Stomach (tissue), 8 donors: ENCODE measurements at regions not wholly inside any gene's neighbourhood (a gene's known extent, or its start where the extent isn't known, plus 50 kb on each side); places are given as distances from the start of the nearest gene placed in this dataset.
A peak's percentile ranks its signal among the peaks of the same experiment; 100 is the strongest.

ENCODE experiments used
- DNase-seq, 2 donors: peaks; one replicate each; pipeline versions ENCODE4 v3.0.0 to v3.0.0-alpha.2; 2013 to 2019
- H3K27ac ChIP-seq, 5 donors: fragments of 200-600 bp in 4 of 5; sonication (generic) in 4 of 5; one replicate each; pipeline ENCODE4 v1.5.1; 2013 to 2019; ENCODE audit warnings: mild to moderate bottlenecking in 1 of 5, moderate library complexity in 1 of 5
- H3K27me3 ChIP-seq, 3 donors: fragments of 200-600 bp; sonication (generic); one replicate each; pipeline ENCODE4 v1.5.1; 2017 to 2019; ENCODE audit warnings: mixed run types in 1 of 3
- H3K36me3 ChIP-seq, 4 donors: fragments of 200-600 bp; sonication (generic); 1 replicate in 3 of 4; 2 replicates in 1 of 4; pipeline ENCODE4 v1.5.1; 2016 to 2019
- H3K4me1 ChIP-seq, 4 donors: fragments of 200-600 bp; sonication (generic); one replicate each; pipeline ENCODE4 v1.5.1; 2016 to 2019
- H3K4me3 ChIP-seq, 4 donors: fragments of 200-600 bp; sonication (generic) in 3 of 4; one replicate each; pipeline ENCODE4 v1.5.1; 2016 to 2019; ENCODE audit warnings: mild to moderate bottlenecking in 1 of 4
- H3K9me3 ChIP-seq, 4 donors: fragments of 200-600 bp; sonication (generic); one replicate each; pipeline ENCODE4 v1.5.1; 2016 to 2019
- EP300 ChIP-seq: sonication (generic); formaldehyde crosslinking; IDR thresholded peaks from one replicate; pipeline ENCODE4 v1.6.1; 2017; ENCODE audit warnings: antibody characterized with exemption
- POLR2A ChIP-seq, 4 donors: fragments of 450-650 bp; IDR thresholded peaks; one replicate each; pipeline ENCODE4 v1.6.1; 2016; ENCODE audit warnings: antibody characterized with exemption in 4 of 4, control low read depth in 2 of 4, mild to moderate bottlenecking in 1 of 4, moderate library complexity in 1 of 4
- POLR2AphosphoS5 ChIP-seq, 3 donors: sonication (generic); formaldehyde crosslinking; IDR thresholded peaks; one replicate each; pipeline ENCODE4 v1.6.1; 2016; ENCODE audit warnings: antibody characterized with exemption in 3 of 3
- WGBS, 5 donors: extraction: QIAGEN DNeasy Blood & Tissue Kit in 3 of 5; methylation state at CpG; one replicate each; pipeline versions ENCODE4 v1.1.5 to v1.1.7; 2013 to 2018; 5-methylcytosine and 5-hydroxymethylcytosine counted together
- intact Hi-C: fragments of 100-400 bp; cut with DNase I; formaldehyde crosslinking; loops from one replicate; pipeline ENCODE4 v1.15.1; 2023; ENCODE audit warnings: low total_unique reads
- TF ChIP-seq, protein P1 (sequence below), 7 experiments: fragments of 450-650 bp in 4 of 7; fragments of 200-600 bp in 3 of 7; sonication (generic) in 3 of 7; IDR thresholded peaks; one replicate each; pipeline ENCODE4 v1.5.1; 2016 to 2019; ENCODE audit warnings: antibody characterized with exemption in 7 of 7, control low read depth in 2 of 7, mild to moderate bottlenecking in 1 of 7
- donor health status: healthy with polysubstance abuse.
- donor health status: Bipolar disorder and iron deficiency.
- donor health status: healthy.

DNA sequence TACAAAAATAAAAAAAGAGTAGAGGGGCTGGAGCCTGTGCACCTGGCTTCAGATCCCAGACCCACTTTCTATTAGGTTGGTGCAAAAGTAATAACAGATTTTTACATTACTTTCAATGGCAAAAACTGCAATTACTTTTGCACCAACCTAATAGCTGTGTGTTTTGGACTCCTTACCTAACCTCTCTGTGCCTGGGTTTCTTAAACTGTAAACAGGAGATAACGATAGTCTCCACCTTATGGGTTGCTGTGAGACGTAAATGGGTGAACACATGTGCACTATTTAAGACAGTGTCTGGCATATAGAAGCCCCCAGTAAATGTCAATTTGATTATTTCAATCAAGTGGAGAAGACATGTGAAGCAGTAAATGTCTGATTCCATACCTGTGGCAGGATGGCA is 89.7 kb downstream of the TFAP2C start:
- 69 to 90% (median 82%) methylated on average over 2 of the region's 2 CpGs for WGBS, 5 donors
- Histone ChIP-seq H3K4me3 (no peak overlapping the region), H3K4me1 (no peaks in the 10 kb centered on the region), H3K9me3 (no peaks in the 10 kb centered on the region), H3K27ac (no peak overlapping the region), H3K36me3 (no peaks in the 10 kb centered on the region), H3K27me3 (peaks cover 0 to 7% (median 0%) of the 10 kb centered on the region in 3 donors)
- DNase-seq, result no peak
- TF ChIP-seq POLR2AphosphoS5 (IDR thresholded peaks at IDR 0.05), result no peak
- TF ChIP-seq, protein P1, sequence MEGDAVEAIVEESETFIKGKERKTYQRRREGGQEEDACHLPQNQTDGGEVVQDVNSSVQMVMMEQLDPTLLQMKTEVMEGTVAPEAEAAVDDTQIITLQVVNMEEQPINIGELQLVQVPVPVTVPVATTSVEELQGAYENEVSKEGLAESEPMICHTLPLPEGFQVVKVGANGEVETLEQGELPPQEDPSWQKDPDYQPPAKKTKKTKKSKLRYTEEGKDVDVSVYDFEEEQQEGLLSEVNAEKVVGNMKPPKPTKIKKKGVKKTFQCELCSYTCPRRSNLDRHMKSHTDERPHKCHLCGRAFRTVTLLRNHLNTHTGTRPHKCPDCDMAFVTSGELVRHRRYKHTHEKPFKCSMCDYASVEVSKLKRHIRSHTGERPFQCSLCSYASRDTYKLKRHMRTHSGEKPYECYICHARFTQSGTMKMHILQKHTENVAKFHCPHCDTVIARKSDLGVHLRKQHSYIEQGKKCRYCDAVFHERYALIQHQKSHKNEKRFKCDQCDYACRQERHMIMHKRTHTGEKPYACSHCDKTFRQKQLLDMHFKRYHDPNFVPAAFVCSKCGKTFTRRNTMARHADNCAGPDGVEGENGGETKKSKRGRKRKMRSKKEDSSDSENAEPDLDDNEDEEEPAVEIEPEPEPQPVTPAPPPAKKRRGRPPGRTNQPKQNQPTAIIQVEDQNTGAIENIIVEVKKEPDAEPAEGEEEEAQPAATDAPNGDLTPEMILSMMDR (IDR thresholded peaks at IDR 0.05), result no peak
- TF ChIP-seq EP300, result no peak
- intact Hi-C loops, result no loop called here

DNA sequence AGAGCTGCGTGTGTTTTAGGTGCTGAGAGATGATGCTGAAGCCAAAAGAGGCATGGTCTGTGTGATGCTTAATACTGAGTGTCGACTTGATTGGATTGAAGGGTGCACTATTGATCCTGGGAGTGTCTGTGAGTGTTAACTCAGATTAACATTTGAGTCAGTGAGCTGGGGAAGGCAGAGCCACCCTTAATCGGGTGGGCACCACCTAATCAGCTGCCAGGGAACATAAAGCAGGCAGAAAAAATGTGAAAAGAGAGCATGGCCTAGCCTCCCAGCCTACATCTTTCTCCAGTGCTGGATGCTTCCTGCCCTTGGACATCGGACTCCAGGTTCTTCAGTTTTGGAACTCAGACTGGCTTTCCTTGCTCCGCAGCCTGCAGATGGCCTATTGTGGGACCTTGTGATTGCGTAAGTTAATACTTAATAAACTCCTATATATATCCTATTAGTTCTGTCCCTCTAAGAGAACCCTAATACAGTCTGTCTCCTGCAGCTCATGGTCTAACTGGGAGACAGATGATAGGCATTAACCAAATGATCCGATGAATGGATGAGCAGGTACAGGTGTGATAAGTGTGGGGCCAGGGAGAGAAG is 91.6 kb downstream of the TFAP2C start:
- Histone ChIP-seq H3K27me3 (peaks cover 0 to 9% (median 0%) of the 10 kb centered on the region in 3 donors), H3K9me3 (no peaks in the 10 kb centered on the region), H3K4me1 (no peaks in the 10 kb centered on the region), H3K27ac (no peak overlapping the region), H3K4me3 (no peak overlapping the region), H3K36me3 (no peaks in the 10 kb centered on the region)
- no peak for DNase-seq
- TF ChIP-seq EP300 (no peak), POLR2AphosphoS5 (IDR thresholded peaks at IDR 0.05) (no peak), POLR2A (IDR thresholded peaks at IDR 0.05) (no peak)
- TF ChIP-seq, protein P1 (IDR thresholded peaks at IDR 0.05), result no peak
- WGBS, 5 donors, result 84 to 87% (median 87%) methylated on average over 7 of the region's 7 CpGs
- intact Hi-C loops, result no loop called here

DNA sequence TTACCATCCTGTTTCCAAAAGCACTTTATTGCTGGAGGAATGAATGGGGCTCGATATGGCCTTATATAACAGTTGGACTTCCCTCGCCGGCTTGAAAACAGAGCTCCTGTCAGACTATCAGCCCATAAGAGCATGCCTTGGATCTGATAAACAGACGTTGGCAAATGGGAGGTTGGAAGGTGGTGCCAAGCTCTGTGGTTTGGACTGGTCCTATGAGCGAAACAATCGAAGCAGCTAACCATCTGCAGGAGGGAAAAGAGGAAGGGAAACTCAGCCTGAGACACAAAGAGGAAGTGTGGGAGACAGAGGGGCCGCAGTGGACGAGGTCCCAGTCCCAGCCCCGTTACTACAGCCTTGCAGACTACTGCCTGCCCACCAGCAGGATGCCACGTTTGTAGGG is 92.9 kb downstream of the TFAP2C start:
- H3K4me3 ChIP-seq, result no peak overlapping the region
- H3K36me3 ChIP-seq, result no peaks in the 10 kb centered on the region
- intact Hi-C loops, result no loop called here
- no peaks in the 10 kb centered on the region for H3K4me1 ChIP-seq
- H3K27me3 ChIP-seq, result peaks cover 0 to 9% (median 0%) of the 10 kb centered on the region in 3 donors
- H3K9me3 ChIP-seq, result no peaks in the 10 kb centered on the region
- DNase-seq, result peak in 1 of 2 donors; percentile 34
- TF ChIP-seq POLR2AphosphoS5 (IDR thresholded peaks at IDR 0.05) (no peak), POLR2A (IDR thresholded peaks at IDR 0.05) (no peak), EP300 (no peak)
- TF ChIP-seq, protein P1 (IDR thresholded peaks at IDR 0.05), result no peak
- H3K27ac ChIP-seq, result no peak overlapping the region
- WGBS, 5 donors, result 44 to 68% (median 61%) methylated on average over 10 of the region's 10 CpGs

DNA sequence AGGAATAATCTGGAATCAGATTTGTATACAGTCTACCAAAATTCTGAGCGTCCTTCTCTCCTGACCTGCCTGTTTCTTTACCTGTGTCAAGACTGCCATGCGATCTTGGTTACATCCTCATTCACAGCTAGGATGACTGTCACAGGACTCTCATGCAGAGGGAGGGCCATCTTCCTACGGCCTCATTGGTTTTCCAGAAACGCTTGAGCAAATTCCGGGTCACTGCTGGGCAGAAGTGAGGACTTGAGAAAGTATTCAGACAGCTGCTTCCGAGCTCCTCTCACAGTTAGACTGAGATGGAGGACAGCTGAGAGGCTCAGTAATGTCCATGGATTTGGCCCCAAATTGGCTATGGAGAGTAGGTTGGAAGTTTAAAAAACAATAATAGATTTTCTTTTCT is 94.2 kb downstream of the TFAP2C start:
- no peak for DNase-seq
- H3K4me1 ChIP-seq, result no peaks in the 10 kb centered on the region
- WGBS, 5 donors, result 86 to 91% (median 87%) methylated on average over 6 of the region's 6 CpGs
- H3K27ac ChIP-seq, result no peak overlapping the region
- intact Hi-C loops, result no loop called here
- TF ChIP-seq POLR2AphosphoS5 (IDR thresholded peaks at IDR 0.05) (no peak), EP300 (no peak), POLR2A (IDR thresholded peaks at IDR 0.05) (no peak)
- TF ChIP-seq, protein P1 (IDR thresholded peaks at IDR 0.05), result no peak
- no peaks in the 10 kb centered on the region for H3K36me3 ChIP-seq
- H3K9me3 ChIP-seq, result no peaks in the 10 kb centered on the region
- no peak overlapping the region for H3K4me3 ChIP-seq
- peaks cover 0 to 9% (median 0%) of the 10 kb centered on the region in 3 donors for H3K27me3 ChIP-seq
